LNCaP clone FGC (cell line): ENCODE measurements at regions not wholly inside any gene's neighbourhood (a gene's known extent, or its start where the extent isn't known, plus 50 kb on each side); places are given as distances from the start of the nearest gene placed in this dataset.
"Not testable (repeated sequence)": the region's sequence is repeated elsewhere in the genome, so short reads cannot be mapped to it uniquely, and the experiment has no call there.

ENCODE experiments used
- DNase-seq: peaks from one replicate; pipeline ENCODE4 v3.0.0-alpha.2; 2011; ENCODE audit warnings: low read depth
- H3K4me3 ChIP-seq: 2 replicates; pipeline ENCODE4 v1.5.1; 2011; ENCODE audit warnings: mild to moderate bottlenecking, low read depth, low read length, control low read depth
- TF ChIP-seq, protein P1 (sequence below): IDR thresholded peaks from 2 replicates; pipeline ENCODE4 v1.5.1; 2012; ENCODE audit warnings: mild to moderate bottlenecking; ENCODE audit not compliant: control insufficient read depth, insufficient read depth; ENCODE audit errors: extremely low read depth

GRCh38 chr13:87169337-87169736 is 501.8 kb upstream of the SLITRK5 start:
- TF ChIP-seq, protein P1, sequence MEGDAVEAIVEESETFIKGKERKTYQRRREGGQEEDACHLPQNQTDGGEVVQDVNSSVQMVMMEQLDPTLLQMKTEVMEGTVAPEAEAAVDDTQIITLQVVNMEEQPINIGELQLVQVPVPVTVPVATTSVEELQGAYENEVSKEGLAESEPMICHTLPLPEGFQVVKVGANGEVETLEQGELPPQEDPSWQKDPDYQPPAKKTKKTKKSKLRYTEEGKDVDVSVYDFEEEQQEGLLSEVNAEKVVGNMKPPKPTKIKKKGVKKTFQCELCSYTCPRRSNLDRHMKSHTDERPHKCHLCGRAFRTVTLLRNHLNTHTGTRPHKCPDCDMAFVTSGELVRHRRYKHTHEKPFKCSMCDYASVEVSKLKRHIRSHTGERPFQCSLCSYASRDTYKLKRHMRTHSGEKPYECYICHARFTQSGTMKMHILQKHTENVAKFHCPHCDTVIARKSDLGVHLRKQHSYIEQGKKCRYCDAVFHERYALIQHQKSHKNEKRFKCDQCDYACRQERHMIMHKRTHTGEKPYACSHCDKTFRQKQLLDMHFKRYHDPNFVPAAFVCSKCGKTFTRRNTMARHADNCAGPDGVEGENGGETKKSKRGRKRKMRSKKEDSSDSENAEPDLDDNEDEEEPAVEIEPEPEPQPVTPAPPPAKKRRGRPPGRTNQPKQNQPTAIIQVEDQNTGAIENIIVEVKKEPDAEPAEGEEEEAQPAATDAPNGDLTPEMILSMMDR = no peak
- no peak for DNase-seq
- no peak overlapping the region for H3K4me3 ChIP-seq

DNA sequence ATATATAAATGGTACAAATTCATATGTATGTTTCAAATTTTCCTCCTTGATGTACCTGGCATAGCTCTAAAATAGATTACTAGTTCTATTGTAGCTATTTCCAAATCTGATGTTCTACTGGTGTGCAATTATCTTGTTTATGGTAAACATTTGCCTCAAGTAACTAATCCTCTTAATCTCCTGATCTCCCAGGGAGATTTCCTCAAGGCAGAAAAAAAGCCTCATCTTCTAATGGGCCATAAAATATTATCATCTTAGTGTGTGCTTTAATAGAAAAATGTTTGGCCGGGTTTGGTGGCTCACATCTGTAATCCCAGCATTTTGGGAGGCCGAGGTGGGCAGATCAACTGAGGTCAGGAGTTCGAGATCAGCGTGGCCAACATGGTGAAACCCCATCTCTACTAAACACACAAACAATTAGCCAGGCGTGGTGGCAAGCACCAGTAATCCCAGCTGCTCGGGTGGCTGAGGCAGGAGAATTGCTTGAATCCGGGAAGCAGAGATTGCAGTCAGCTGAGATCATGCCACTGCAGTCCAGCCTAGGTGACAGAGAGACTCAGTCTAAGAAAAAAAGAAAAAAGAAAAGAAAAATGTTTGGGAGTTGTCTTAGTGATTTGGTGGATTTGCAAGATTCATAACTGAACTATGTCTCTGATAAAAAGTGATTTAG is 498.9 kb upstream of the SLITRK5 start:
- no peak overlapping the region for H3K4me3 ChIP-seq
- no peak for DNase-seq
- TF ChIP-seq, protein P1 = no peak

DNA sequence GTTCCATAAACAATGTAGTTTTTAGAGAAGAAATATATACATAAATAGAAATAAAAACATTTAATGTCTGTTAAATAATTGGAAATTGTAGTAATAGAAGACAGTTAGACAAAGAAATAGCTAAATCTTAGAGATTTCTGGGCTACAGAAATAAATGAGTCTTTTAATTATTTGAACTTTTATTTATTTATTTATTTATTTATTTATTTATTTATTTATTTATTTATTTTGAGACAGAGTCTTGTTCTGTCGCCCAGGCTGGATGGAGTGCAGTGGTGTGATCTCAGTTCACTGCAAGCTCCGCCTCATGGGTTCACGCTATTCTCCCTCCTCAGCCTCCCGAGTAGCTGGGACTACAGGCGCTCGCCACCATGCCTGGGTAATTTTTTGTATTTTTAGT is 486.0 kb upstream of the SLITRK5 start:
- not testable (repeated sequence) for DNase-seq, H3K4me3 ChIP-seq

GRCh38 chr13:87186647-87187046 is 484.5 kb upstream of the SLITRK5 start:
- DNase-seq, H3K4me3 ChIP-seq: not testable (repeated sequence)

GRCh38 chr13:87191485-87191884 is 479.7 kb upstream of the SLITRK5 start:
- DNase-seq, H3K4me3 ChIP-seq: not testable (repeated sequence)

GRCh38 chr13:87198371-87198770 is 472.8 kb upstream of the SLITRK5 start:
- no peak overlapping the region for H3K4me3 ChIP-seq
- no peak for DNase-seq
- TF ChIP-seq, protein P1 = no peak

DNA sequence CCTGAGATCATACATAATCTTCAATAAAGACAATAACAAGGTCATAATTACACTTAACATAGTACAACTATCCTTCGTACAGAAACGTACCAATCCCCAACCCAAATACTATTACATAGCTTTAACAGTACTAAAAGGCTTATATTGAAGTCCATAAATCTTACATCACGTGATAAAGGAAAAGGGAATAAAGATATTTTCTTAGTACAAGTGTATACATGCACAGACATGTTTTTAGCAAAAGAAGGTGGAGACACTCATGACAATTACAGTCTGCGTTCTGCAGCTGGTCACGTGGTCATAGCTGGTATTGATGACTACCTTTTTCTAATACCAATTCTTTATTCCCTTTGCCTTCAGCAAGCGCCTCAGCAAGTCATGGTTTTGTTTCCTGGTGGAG is 464.5 kb upstream of the SLITRK5 start:
- no peak for DNase-seq
- TF ChIP-seq, protein P1 = no peak
- no peak overlapping the region for H3K4me3 ChIP-seq

DNA sequence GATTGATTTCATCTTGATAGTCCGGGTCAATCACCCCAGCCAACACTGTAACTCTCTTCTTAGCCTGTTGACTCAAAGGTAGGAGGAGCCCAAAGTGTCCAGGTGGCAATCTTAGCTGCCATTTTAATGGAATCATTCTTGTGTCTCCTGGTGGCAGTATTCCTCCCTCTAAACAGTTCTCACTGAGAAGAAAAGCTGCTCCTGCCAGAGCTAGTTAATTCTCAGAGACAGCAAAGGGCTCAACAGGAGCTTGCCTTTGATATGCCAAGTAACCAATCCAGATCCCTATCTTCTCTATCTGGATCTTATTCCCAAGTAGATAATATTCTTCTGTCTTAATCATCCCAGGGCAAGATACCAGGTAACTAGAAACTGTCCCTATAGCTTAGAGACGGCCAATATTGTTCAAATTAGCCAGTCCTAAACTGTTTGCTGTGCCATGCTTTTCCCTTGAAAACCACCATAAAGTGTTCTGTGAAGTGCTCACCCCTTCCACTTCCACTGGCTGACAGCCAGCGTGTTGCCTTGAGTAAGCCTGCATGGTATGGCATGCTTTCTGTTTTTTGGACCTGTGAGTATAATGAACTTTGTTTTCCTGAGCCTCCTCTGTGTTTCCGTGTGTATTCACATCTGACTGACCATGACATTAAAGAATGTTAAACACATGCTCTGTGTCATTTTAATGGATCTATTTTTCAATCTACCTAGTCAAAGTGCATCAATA is 463.7 kb upstream of the SLITRK5 start:
- no peak overlapping the region for H3K4me3 ChIP-seq
- no peak for DNase-seq
- TF ChIP-seq, protein P1 = no peak
